CD14-positive monocyte (primary cell): ENCODE measurements at regions not wholly inside any gene's neighbourhood (a gene's known extent, or its start where the extent isn't known, plus 50 kb on each side); places are given as distances from the start of the nearest gene placed in this dataset.

Experiments used
- DNase-seq, 3 donors: peaks; one replicate each; pipeline ENCODE4 v3.0.0-alpha.2; 2011 to 2022
- H2AFZ ChIP-seq: 2 replicates; pipeline ENCODE4 v1.6.0; 2012; ENCODE audit warnings: mild to moderate bottlenecking, low read depth, low read length, inconsistent platforms; ENCODE audit not compliant: insufficient read depth, poor library complexity, severe bottlenecking
- H3K27ac ChIP-seq, 2 donors: 1 replicate in 1 of 2; 2 replicates in 1 of 2; pipeline ENCODE4 v1.5.1; 2012 to 2013; ENCODE audit warnings: low read length in 2 of 2, control low read depth in 1 of 2, inconsistent platforms in 1 of 2, low read depth in 1 of 2, mild to moderate bottlenecking in 1 of 2
- H3K27me3 ChIP-seq, 2 donors: one replicate each; pipeline versions ENCODE4 v1.6.0 to v1.6.1; 2011 to 2013; ENCODE audit warnings: low read length in 2 of 2; ENCODE audit not compliant: control insufficient read depth in 2 of 2, insufficient read depth in 2 of 2
- H3K36me3 ChIP-seq, 2 donors: replicated peaks in 1 of 2; 1 replicate in 1 of 2; 2 replicates in 1 of 2; pipeline versions ENCODE4 v1.5.1 to v1.6.1; 2012 to 2013; ENCODE audit warnings: low read length in 2 of 2, control low read depth in 1 of 2, inconsistent platforms in 1 of 2, mild to moderate bottlenecking in 1 of 2; ENCODE audit not compliant: insufficient read depth in 2 of 2, control insufficient read depth in 1 of 2
- H3K4me1 ChIP-seq, 2 donors: 1 replicate in 1 of 2; 2 replicates in 1 of 2; pipeline versions ENCODE4 v1.5.1 to v1.6.1; 2012 to 2013; ENCODE audit warnings: low read length in 2 of 2, control low read depth in 1 of 2, inconsistent platforms in 1 of 2, mild to moderate bottlenecking in 1 of 2, moderate library complexity in 1 of 2; ENCODE audit not compliant: insufficient read depth in 2 of 2, control insufficient read depth in 1 of 2
- H3K4me2 ChIP-seq: replicated peaks from 2 replicates; pipeline ENCODE3; 2012; ENCODE audit warnings: low read length, moderate library complexity, mild to moderate bottlenecking; ENCODE audit not compliant: poor library complexity, severe bottlenecking; ENCODE audit errors: extremely low read depth
- H3K4me3 ChIP-seq, 3 experiments: fragments of 200-600 bp in 1 of 3; sonication (generic) in 1 of 3; replicated peaks in 1 of 3; 1 replicate in 2 of 3; 2 replicates in 1 of 3; pipeline ENCODE4 v1.5.1; 2011 to 2013; ENCODE audit warnings: low read length in 3 of 3, mild to moderate bottlenecking in 3 of 3, control low read depth in 2 of 3, low read depth in 2 of 3, inconsistent platforms in 1 of 3, moderate library complexity in 1 of 3
- H3K79me2 ChIP-seq: 2 replicates; pipeline ENCODE4 v1.6.0; 2012; ENCODE audit warnings: mild to moderate bottlenecking, control low read depth, inconsistent platforms, low read length, moderate library complexity; ENCODE audit not compliant: insufficient read depth
- H3K9ac ChIP-seq: 2 replicates; pipeline ENCODE4 v1.6.0; 2017; ENCODE audit warnings: low read length, mild to moderate bottlenecking; ENCODE audit not compliant: insufficient read depth, poor library complexity, severe bottlenecking
- H3K9me3 ChIP-seq, 2 donors: replicated peaks in 1 of 2; 1 replicate in 1 of 2; 2 replicates in 1 of 2; pipeline versions ENCODE4 v1.5.1 to v1.6.1; 2012 to 2013; ENCODE audit warnings: low read length in 2 of 2, control low read depth in 1 of 2; ENCODE audit not compliant: control insufficient read depth in 1 of 2, insufficient read depth in 1 of 2
- H4K20me1 ChIP-seq: 2 replicates; pipeline ENCODE4 v1.6.0; 2012; ENCODE audit warnings: mild to moderate bottlenecking, low read length, control low read depth, moderate library complexity; ENCODE audit not compliant: insufficient read depth
- H3K27ac Mint-ChIP-seq, 7 donors: one replicate each; pipeline ENCODE4 v1.8.0; 2020; ENCODE audit warnings: mild to moderate bottlenecking in 7 of 7, mixed read lengths in 7 of 7, moderate library complexity in 6 of 7, inconsistent platforms in 2 of 7
- H3K27me3 Mint-ChIP-seq, 3 donors: one replicate each; pipeline ENCODE4 v1.8.0; 2021 to 2022; ENCODE audit warnings: low read depth in 3 of 3, mild to moderate bottlenecking in 3 of 3, mixed read lengths in 3 of 3, moderate library complexity in 3 of 3, inconsistent platforms in 1 of 3
- H3K36me3 Mint-ChIP-seq, 2 donors: one replicate each; pipeline ENCODE4 v1.8.0; 2020; ENCODE audit warnings: mixed read lengths in 2 of 2, inconsistent platforms in 1 of 2, mild to moderate bottlenecking in 1 of 2
- H3K4me1 Mint-ChIP-seq: one replicate; pipeline ENCODE4 v1.8.0; 2020; ENCODE audit warnings: mild to moderate bottlenecking, mixed read lengths
- H3K4me3 Mint-ChIP-seq, 2 donors: one replicate each; pipeline ENCODE4 v1.8.0; 2020; ENCODE audit warnings: mild to moderate bottlenecking in 2 of 2, mixed read lengths in 2 of 2, moderate library complexity in 1 of 2
- H3K9me3 Mint-ChIP-seq, 7 donors: one replicate each; pipeline ENCODE4 v1.8.0; 2020 to 2022; ENCODE audit warnings: mixed read lengths in 7 of 7, mild to moderate bottlenecking in 6 of 7, moderate library complexity in 6 of 7, inconsistent platforms in 2 of 7
- CTCF ChIP-seq: fragments of 200-600 bp; IDR thresholded peaks from one replicate; pipeline ENCODE4 v1.8.0; 2022; ENCODE audit warnings: antibody characterized with exemption, mild to moderate bottlenecking
- WGBS: methylation state at CpG from one replicate; pipeline ENCODE4 v1.1.5; 2013; ENCODE audit warnings: missing lambda C conversion rate; ENCODE audit not compliant: insufficient coverage; 5-methylcytosine and 5-hydroxymethylcytosine counted together
- intact Hi-C, 2 donors: fragments of 100-400 bp; cut with micrococcal nuclease; formaldehyde crosslinking; loops; one replicate each; pipeline versions ENCODE4 v1.15.0 to v1.15.1; 2023

- Histone ChIP-seq H4K20me1 (no peaks in the 10 kb centered on the region), H3K9ac (no peak overlapping the region), H3K4me2 (no peak overlapping the region), H3K27ac (no peak overlapping the region), H3K36me3 (no peaks in the 10 kb centered on the region), H3K27me3 (no peaks in the 10 kb centered on the region), H3K79me2 (no peaks in the 10 kb centered on the region), H3K9me3 (peaks cover under 1 to 6% of the 10 kb centered on the region in 2 donors), H3K4me1 (no peaks in the 10 kb centered on the region), H2AFZ (no peak overlapping the region), H3K4me3 (no peak overlapping the region)
- Mint-ChIP-seq H3K4me3 (no peak overlapping the region), H3K4me1 (no peaks in the 10 kb centered on the region), H3K9me3 (peaks cover 0 to 11% (median 2%) of the 10 kb centered on the region in 7 donors), H3K27me3 (no peaks in the 10 kb centered on the region), H3K36me3 (no peaks in the 10 kb centered on the region), H3K27ac (no peak overlapping the region)
- no peak for DNase-seq
- no CpG with 5 or more reads among the region's 1 CpG for WGBS
- no peak for TF ChIP-seq CTCF
- intact Hi-C loops, result no loop called here
These were observed 904.5 kb upstream of the EPHA7 start for GRCh38 chr6:94323853-94324252.

- Mint-ChIP-seq H3K27ac (no peak overlapping the region), H3K36me3 (no peaks in the 10 kb centered on the region), H3K27me3 (no peaks in the 10 kb centered on the region), H3K9me3 (peaks cover 0 to 2% (median 0%) of the 10 kb centered on the region in 7 donors), H3K4me1 (no peaks in the 10 kb centered on the region), H3K4me3 (no peak overlapping the region)
- intact Hi-C loops, result no loop called here
- WGBS, result 100% methylated on average over 1 of the region's 5 CpGs
- no peak for TF ChIP-seq CTCF
- H3K9ac ChIP-seq, result no peak overlapping the region
- no peaks in the 10 kb centered on the region for H3K79me2 ChIP-seq
- no peak overlapping the region for H2AFZ ChIP-seq
- no peak overlapping the region for H3K4me2 ChIP-seq
- H3K27ac ChIP-seq, result no peak overlapping the region
- peaks cover 0 to 8% of the 10 kb centered on the region in 2 donors for H3K9me3 ChIP-seq
- H3K36me3 ChIP-seq, result no peaks in the 10 kb centered on the region
- no peaks in the 10 kb centered on the region for H3K4me1 ChIP-seq
- no peak for DNase-seq
- H3K4me3 ChIP-seq, result no peak overlapping the region
- no peaks in the 10 kb centered on the region for H3K27me3 ChIP-seq
- no peaks in the 10 kb centered on the region for H4K20me1 ChIP-seq
These were observed 881.2 kb upstream of the EPHA7 start for GRCh38 chr6:94300424-94301144.
